ENCODE measurements at regions not wholly inside any gene's neighbourhood (a gene's known extent, or its start where the extent isn't known, plus 50 kb on each side); places are given as distances from the start of the nearest gene placed in this dataset.
"Not testable (repeated sequence)": the region's sequence is repeated elsewhere in the genome, so short reads cannot be mapped to it uniquely, and the experiment has no call there.

- Histone ChIP-seq H3K9me3 (ENCODE audit: severe bottlenecking) (no peaks in the 10 kb centered on the region), H3K27ac (ENCODE audit: poor library complexity, severe bottlenecking) (no peak overlapping the region), H3K27me3 (ENCODE audit: insufficient read depth, poor library complexity, severe bottlenecking) (no peaks in the 10 kb centered on the region), H3K36me3 (ENCODE audit: low read depth) (no peaks in the 10 kb centered on the region), H3K4me1 (ENCODE audit: insufficient read depth, poor library complexity, severe bottlenecking) (no peaks in the 10 kb centered on the region), H3K4me3 (ENCODE audit: severe bottlenecking) (no peak overlapping the region)
- peak; percentile 74 for ATAC-seq (ENCODE audit: low read depth)
- DNase-seq (ENCODE audit: low spot score), result no peak
- peak; percentile 58 for TF ChIP-seq CTCF (IDR thresholded peaks at IDR 0.05; ENCODE audit: poor library complexity, severe bottlenecking)
Observed at GRCh38 chr4:85127653-85128052, 161.2 kb upstream of the WDFY3 start.

- no peak for DNase-seq (ENCODE audit: low spot score)
Observed at GRCh38 chr4:85128246-85129204, 162.0 kb upstream of the WDFY3 start.

GRCh38 chr4:85129354-85130125 lies 163.1 kb upstream of the WDFY3 start:
- H3K27me3 ChIP-seq (ENCODE audit: insufficient read depth, poor library complexity, severe bottlenecking); ATAC-seq (ENCODE audit: low read depth); H3K4me1 ChIP-seq (ENCODE audit: insufficient read depth, poor library complexity, severe bottlenecking); H3K36me3 ChIP-seq (ENCODE audit: low read depth); H3K9me3 ChIP-seq (ENCODE audit: severe bottlenecking); H3K4me3 ChIP-seq (ENCODE audit: severe bottlenecking); DNase-seq (ENCODE audit: low spot score); H3K27ac ChIP-seq (ENCODE audit: poor library complexity, severe bottlenecking): not testable (repeated sequence)

More at GRCh38 chr4:85128246-85129204, 162.0 kb upstream of the WDFY3 start:
- no peaks in the 10 kb centered on the region for H3K9me3 ChIP-seq (ENCODE audit: severe bottlenecking)
- no peak overlapping the region for H3K4me3 ChIP-seq (ENCODE audit: severe bottlenecking)
- no peak for ATAC-seq (ENCODE audit: low read depth)
- no peaks in the 10 kb centered on the region for H3K27me3 ChIP-seq (ENCODE audit: insufficient read depth, poor library complexity, severe bottlenecking)
- no peak overlapping the region for H3K27ac ChIP-seq (ENCODE audit: poor library complexity, severe bottlenecking)
- no peaks in the 10 kb centered on the region for H3K36me3 ChIP-seq (ENCODE audit: low read depth)
- H3K4me1 ChIP-seq (ENCODE audit: insufficient read depth, poor library complexity, severe bottlenecking), result no peaks in the 10 kb centered on the region
- no peak for TF ChIP-seq CTCF (IDR thresholded peaks at IDR 0.05; ENCODE audit: poor library complexity, severe bottlenecking)

- TF ChIP-seq CTCF (IDR thresholded peaks at IDR 0.05; ENCODE audit: poor library complexity, severe bottlenecking), result no peak
- Histone ChIP-seq H3K9me3 (ENCODE audit: severe bottlenecking) (no peaks in the 10 kb centered on the region), H3K27ac (ENCODE audit: poor library complexity, severe bottlenecking) (no peak overlapping the region), H3K4me3 (ENCODE audit: severe bottlenecking) (no peak overlapping the region), H3K4me1 (ENCODE audit: insufficient read depth, poor library complexity, severe bottlenecking) (no peaks in the 10 kb centered on the region), H3K27me3 (ENCODE audit: insufficient read depth, poor library complexity, severe bottlenecking) (no peaks in the 10 kb centered on the region), H3K36me3 (ENCODE audit: low read depth) (no peaks in the 10 kb centered on the region)
- DNase-seq (ENCODE audit: low spot score) (no peak), ATAC-seq (ENCODE audit: low read depth) (no peak)
Observed at GRCh38 chr4:85132117-85132516, 165.6 kb upstream of the WDFY3 start.

DNA sequence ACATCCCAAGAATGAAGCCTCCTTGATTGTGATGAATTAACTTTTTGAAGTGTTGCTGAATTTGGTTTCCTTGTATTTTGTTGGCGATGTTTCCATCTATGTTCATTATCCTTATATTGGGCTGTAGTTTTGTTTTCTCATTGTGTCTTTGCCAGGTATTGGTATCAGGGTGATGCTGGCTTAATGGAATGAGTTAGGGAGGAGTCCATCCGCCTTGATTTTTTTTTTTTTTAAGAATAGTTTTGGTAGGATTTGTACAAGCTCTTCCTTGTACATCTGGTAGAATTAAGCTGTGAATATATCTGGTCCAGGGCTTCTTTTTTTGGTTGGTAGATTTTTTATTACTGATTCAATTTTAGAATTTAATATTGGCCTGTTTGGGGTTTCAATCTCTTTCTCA lies 166.1 kb upstream of the WDFY3 start:
- Histone ChIP-seq H3K9me3 (ENCODE audit: severe bottlenecking) (no peaks in the 10 kb centered on the region), H3K27ac (ENCODE audit: poor library complexity, severe bottlenecking) (no peak overlapping the region), H3K27me3 (ENCODE audit: insufficient read depth, poor library complexity, severe bottlenecking) (no peaks in the 10 kb centered on the region), H3K36me3 (ENCODE audit: low read depth) (no peaks in the 10 kb centered on the region), H3K4me3 (ENCODE audit: severe bottlenecking) (no peak overlapping the region), H3K4me1 (ENCODE audit: insufficient read depth, poor library complexity, severe bottlenecking) (no peaks in the 10 kb centered on the region)
- no peak for TF ChIP-seq CTCF (IDR thresholded peaks at IDR 0.05; ENCODE audit: poor library complexity, severe bottlenecking)
- DNase-seq (ENCODE audit: low spot score) (no peak), ATAC-seq (ENCODE audit: low read depth) (no peak)

- H3K9me3 ChIP-seq (ENCODE audit: severe bottlenecking); DNase-seq (ENCODE audit: low spot score); H3K27ac ChIP-seq (ENCODE audit: poor library complexity, severe bottlenecking); ATAC-seq (ENCODE audit: low read depth); H3K27me3 ChIP-seq (ENCODE audit: insufficient read depth, poor library complexity, severe bottlenecking); H3K36me3 ChIP-seq (ENCODE audit: low read depth); H3K4me3 ChIP-seq (ENCODE audit: severe bottlenecking); H3K4me1 ChIP-seq (ENCODE audit: insufficient read depth, poor library complexity, severe bottlenecking): not testable (repeated sequence)
Observed at GRCh38 chr4:85139749-85140148, 173.3 kb upstream of the WDFY3 start.
